Neural progenitor cell (in vitro differentiated cells): ENCODE measurements at regions not wholly inside any gene's neighbourhood (a gene's known extent, or its start where the extent isn't known, plus 50 kb on each side); places are given as distances from the start of the nearest gene placed in this dataset.

Experiments
- DNase-seq: peaks from one replicate; pipeline ENCODE4 v3.0.0-alpha.2; 2016; ENCODE audit warnings: low spot score
- H2AFZ ChIP-seq: fragments of 200-600 bp; sonication (generic); replicated peaks from 2 replicates; pipeline ENCODE4 v1.6.1; 2016; ENCODE audit warnings: antibody characterized with exemption
- H3F3A ChIP-seq: fragments of 200-600 bp; sonication (generic); 2 replicates; pipeline ENCODE4 v1.6.1; 2016; ENCODE audit warnings: antibody characterized with exemption, low read depth
- H3K27ac ChIP-seq: fragments of 200-600 bp; sonication (generic); 2 replicates; pipeline ENCODE4 v1.5.1; 2016; ENCODE audit warnings: mild to moderate bottlenecking
- H3K27me3 ChIP-seq: fragments of 200-600 bp; sonication (generic); 2 replicates; pipeline ENCODE4 v1.6.1; 2016; ENCODE audit warnings: mild to moderate bottlenecking, moderate library complexity
- H3K36me3 ChIP-seq: fragments of 200-600 bp; sonication (generic); 2 replicates; pipeline ENCODE4 v1.5.1; 2016
- H3K4me1 ChIP-seq: fragments of 200-600 bp; sonication (generic); 2 replicates; pipeline ENCODE4 v1.6.1; 2016; ENCODE audit warnings: mixed run types
- H3K4me2 ChIP-seq: fragments of 200-600 bp; sonication (generic); 2 replicates; pipeline ENCODE4 v1.6.1; 2016
- H3K4me3 ChIP-seq: fragments of 200-600 bp; sonication (generic); 2 replicates; pipeline ENCODE4 v1.5.1; 2016
- H3K79me2 ChIP-seq: fragments of 200-600 bp; sonication (generic); 2 replicates; pipeline ENCODE4 v1.6.1; 2016; ENCODE audit warnings: low read depth
- H3K9ac ChIP-seq: fragments of 200-600 bp; sonication (generic); 2 replicates; pipeline ENCODE4 v1.6.1; 2016
- H3K9me3 ChIP-seq: fragments of 200-600 bp; sonication (generic); 2 replicates; pipeline ENCODE4 v1.5.1; 2016; ENCODE audit warnings: low read depth
- H4K20me1 ChIP-seq: fragments of 200-600 bp; sonication (generic); 2 replicates; pipeline ENCODE4 v1.6.1; 2016; ENCODE audit warnings: low read depth
- H3K27ac Mint-ChIP-seq: 3 replicates; pipeline ENCODE4 v1.8.0; 2021; ENCODE audit warnings: mixed read lengths
- H3K27me3 Mint-ChIP-seq: 2 replicates; pipeline ENCODE4 v1.8.0; 2022; ENCODE audit warnings: low read depth, mild to moderate bottlenecking, inconsistent platforms, moderate library complexity, mixed read lengths; ENCODE audit not compliant: insufficient read depth
- H3K36me3 Mint-ChIP-seq: 3 replicates; pipeline ENCODE4 v1.8.0; 2021; ENCODE audit warnings: mixed read lengths
- H3K4me1 Mint-ChIP-seq: 3 replicates; pipeline ENCODE4 v1.8.0; 2021; ENCODE audit warnings: mixed read lengths
- H3K4me3 Mint-ChIP-seq: 3 replicates; pipeline ENCODE4 v1.8.0; 2021; ENCODE audit warnings: mild to moderate bottlenecking, moderate library complexity, mixed read lengths
- H3K9me3 Mint-ChIP-seq: 3 replicates; pipeline ENCODE4 v1.8.0; 2020; ENCODE audit warnings: mixed read lengths
- EZH2 ChIP-seq: fragments of 200-600 bp; sonication (generic); IDR thresholded peaks from 2 replicates; pipeline ENCODE4 v1.6.1; 2017; ENCODE audit warnings: antibody characterized with exemption, mild to moderate bottlenecking, moderate library complexity
- EZH2phosphoT487 ChIP-seq: fragments of 200-600 bp; sonication (generic); IDR thresholded peaks from 2 replicates; pipeline ENCODE4 v1.6.1; 2017; ENCODE audit warnings: antibody characterized with exemption
- TF ChIP-seq, protein P1 (sequence below): fragments of 200-600 bp; sonication (generic); IDR thresholded peaks from 2 replicates; pipeline ENCODE4 v1.5.1; 2017; ENCODE audit warnings: antibody characterized with exemption, mild to moderate bottlenecking

- TF ChIP-seq EZH2phosphoT487 (no peak), EZH2 (no peak)
- TF ChIP-seq, protein P1, sequence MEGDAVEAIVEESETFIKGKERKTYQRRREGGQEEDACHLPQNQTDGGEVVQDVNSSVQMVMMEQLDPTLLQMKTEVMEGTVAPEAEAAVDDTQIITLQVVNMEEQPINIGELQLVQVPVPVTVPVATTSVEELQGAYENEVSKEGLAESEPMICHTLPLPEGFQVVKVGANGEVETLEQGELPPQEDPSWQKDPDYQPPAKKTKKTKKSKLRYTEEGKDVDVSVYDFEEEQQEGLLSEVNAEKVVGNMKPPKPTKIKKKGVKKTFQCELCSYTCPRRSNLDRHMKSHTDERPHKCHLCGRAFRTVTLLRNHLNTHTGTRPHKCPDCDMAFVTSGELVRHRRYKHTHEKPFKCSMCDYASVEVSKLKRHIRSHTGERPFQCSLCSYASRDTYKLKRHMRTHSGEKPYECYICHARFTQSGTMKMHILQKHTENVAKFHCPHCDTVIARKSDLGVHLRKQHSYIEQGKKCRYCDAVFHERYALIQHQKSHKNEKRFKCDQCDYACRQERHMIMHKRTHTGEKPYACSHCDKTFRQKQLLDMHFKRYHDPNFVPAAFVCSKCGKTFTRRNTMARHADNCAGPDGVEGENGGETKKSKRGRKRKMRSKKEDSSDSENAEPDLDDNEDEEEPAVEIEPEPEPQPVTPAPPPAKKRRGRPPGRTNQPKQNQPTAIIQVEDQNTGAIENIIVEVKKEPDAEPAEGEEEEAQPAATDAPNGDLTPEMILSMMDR = no peak
- H3K4me3 Mint-ChIP-seq = no peak overlapping the region
- DNase-seq = no peak
- H3K27me3 Mint-ChIP-seq = no peaks in the 10 kb centered on the region
- no peaks in the 10 kb centered on the region for H3K9me3 ChIP-seq
- H3K36me3 ChIP-seq = no peaks in the 10 kb centered on the region
- H3F3A ChIP-seq = no peaks in the 10 kb centered on the region
- no peaks in the 10 kb centered on the region for H3K9me3 Mint-ChIP-seq
- no peaks in the 10 kb centered on the region for H3K36me3 Mint-ChIP-seq
- no peaks in the 10 kb centered on the region for H4K20me1 ChIP-seq
- H3K4me3 ChIP-seq = no peak overlapping the region
- no peak overlapping the region for H3K4me2 ChIP-seq
- H2AFZ ChIP-seq = no peak overlapping the region
- H3K27me3 ChIP-seq = no peaks in the 10 kb centered on the region
- H3K4me1 ChIP-seq = no peaks in the 10 kb centered on the region
- no peak overlapping the region for H3K27ac Mint-ChIP-seq
- no peak overlapping the region for H3K27ac ChIP-seq
- H3K4me1 Mint-ChIP-seq = no peaks in the 10 kb centered on the region
- H3K9ac ChIP-seq = no peak overlapping the region
- no peaks in the 10 kb centered on the region for H3K79me2 ChIP-seq
Measured at GRCh38 chr18:73144030-73144429, 276.2 kb upstream of the NETO1 start.

- Mint-ChIP-seq H3K4me3 (no peak overlapping the region), H3K27me3 (no peaks in the 10 kb centered on the region), H3K27ac (no peak overlapping the region), H3K4me1 (no peaks in the 10 kb centered on the region), H3K36me3 (no peaks in the 10 kb centered on the region), H3K9me3 (no peaks in the 10 kb centered on the region)
- Histone ChIP-seq H3K4me3 (no peak overlapping the region), H3K4me1 (no peaks in the 10 kb centered on the region), H3K4me2 (no peak overlapping the region), H2AFZ (no peak overlapping the region), H3K27me3 (no peaks in the 10 kb centered on the region), H3K9me3 (no peaks in the 10 kb centered on the region), H3K36me3 (no peaks in the 10 kb centered on the region), H3K79me2 (no peaks in the 10 kb centered on the region), H3K27ac (no peak overlapping the region), H3K9ac (no peak overlapping the region), H3F3A (no peaks in the 10 kb centered on the region), H4K20me1 (no peaks in the 10 kb centered on the region)
- DNase-seq = peak; percentile 8
- TF ChIP-seq, protein P1 = peak; percentile 55
- TF ChIP-seq EZH2 = no peak
- TF ChIP-seq EZH2phosphoT487 = no peak
Measured at GRCh38 chr18:73136134-73136533, 268.3 kb upstream of the NETO1 start.

GRCh38 chr18:73124175-73124574 lies 256.4 kb upstream of the NETO1 start:
- Histone ChIP-seq H2AFZ (no peak overlapping the region), H3K79me2 (no peaks in the 10 kb centered on the region), H3K4me2 (no peak overlapping the region), H3K4me1 (no peaks in the 10 kb centered on the region), H4K20me1 (no peaks in the 10 kb centered on the region), H3K4me3 (no peak overlapping the region), H3K9me3 (no peaks in the 10 kb centered on the region), H3F3A (no peaks in the 10 kb centered on the region), H3K36me3 (no peaks in the 10 kb centered on the region), H3K27me3 (no peaks in the 10 kb centered on the region), H3K27ac (no peak overlapping the region), H3K9ac (no peak overlapping the region)
- no peaks in the 10 kb centered on the region for H3K9me3 Mint-ChIP-seq
- no peaks in the 10 kb centered on the region for H3K4me1 Mint-ChIP-seq
- no peak for DNase-seq
- no peaks in the 10 kb centered on the region for H3K27me3 Mint-ChIP-seq
- TF ChIP-seq EZH2phosphoT487 = no peak
- TF ChIP-seq EZH2 = no peak
- TF ChIP-seq, protein P1 = no peak
- H3K27ac Mint-ChIP-seq = no peak overlapping the region
- no peak overlapping the region for H3K4me3 Mint-ChIP-seq
- no peaks in the 10 kb centered on the region for H3K36me3 Mint-ChIP-seq
